Stimulated activated CD8-positive, alpha-beta memory T cell treated with anti-CD3 and anti-CD28 coated beads, Interleukin-7, amount 100 ng/mL, for 24 hours (primary cell): ENCODE measurements at regions not wholly inside any gene's neighbourhood (a gene's known extent, or its start where the extent isn't known, plus 50 kb on each side); places are given as distances from the start of the nearest gene placed in this dataset.

ENCODE experiments used
- DNase-seq: peaks from one replicate; pipeline ENCODE4 v3.0.0-alpha.2; 2020; ENCODE audit warnings: low read depth

- DNase-seq, result no peak
These were observed 152.5 kb downstream of the CEBPB start for GRCh38 chr20:50343125-50343489.

- DNase-seq, result no peak
These were observed 153.0 kb downstream of the CEBPB start for GRCh38 chr20:50343490-50344179.

- DNase-seq, result no peak
These were observed 153.8 kb downstream of the CEBPB start for GRCh38 chr20:50344232-50345071.

- no peak for DNase-seq
These were observed 155.2 kb downstream of the CEBPB start for GRCh38 chr20:50345712-50346373.

GRCh38 chr20:50346374-50347283 is 156.0 kb downstream of the CEBPB start:
- no peak for DNase-seq

GRCh38 chr20:50347284-50348063 is 156.8 kb downstream of the CEBPB start:
- no peak for DNase-seq

GRCh38 chr20:50348096-50348495 is 157.5 kb downstream of the CEBPB start:
- DNase-seq, result no peak

GRCh38 chr20:50350510-50351249 is 159.5 kb upstream of the PTPN1 start:
- no peak for DNase-seq

- no peak for DNase-seq
These were observed 158.6 kb upstream of the PTPN1 start for GRCh38 chr20:50351541-50351940.

GRCh38 chr20:50353289-50353961 is 156.8 kb upstream of the PTPN1 start:
- DNase-seq, result no peak

- DNase-seq, result no peak
These were observed 155.2 kb upstream of the PTPN1 start for GRCh38 chr20:50354721-50355589.

GRCh38 chr20:50355590-50356524 is 154.3 kb upstream of the PTPN1 start:
- no peak for DNase-seq

- DNase-seq, result no peak
These were observed 153.7 kb upstream of the PTPN1 start for GRCh38 chr20:50356525-50356885.

GRCh38 chr20:50356962-50357782 is 153.0 kb upstream of the PTPN1 start:
- DNase-seq, result no peak

- DNase-seq, result no peak
These were observed 152.4 kb upstream of the PTPN1 start for GRCh38 chr20:50357783-50358161.

GRCh38 chr20:50358166-50358565 is 152.0 kb upstream of the PTPN1 start:
- DNase-seq, result no peak

- no peak for DNase-seq
These were observed 151.2 kb upstream of the PTPN1 start for GRCh38 chr20:50358971-50359370.
